HuH-7 (cell line): ENCODE measurements at regions not wholly inside any gene's neighbourhood (a gene's known extent, or its start where the extent isn't known, plus 50 kb on each side); places are given as distances from the start of the nearest gene placed in this dataset.

Source experiments
- DNase-seq: peaks from one replicate; pipeline ENCODE4 v3.0.0; 2011; ENCODE audit warnings: low spot score

GRCh38 chr2:109070290-109070689 is 58.7 kb upstream of the SH3RF3 start:
- DNase-seq, result no peak

- DNase-seq, result no peak
Observed at GRCh38 chr2:109069331-109070194, 59.4 kb upstream of the SH3RF3 start.

DNA sequence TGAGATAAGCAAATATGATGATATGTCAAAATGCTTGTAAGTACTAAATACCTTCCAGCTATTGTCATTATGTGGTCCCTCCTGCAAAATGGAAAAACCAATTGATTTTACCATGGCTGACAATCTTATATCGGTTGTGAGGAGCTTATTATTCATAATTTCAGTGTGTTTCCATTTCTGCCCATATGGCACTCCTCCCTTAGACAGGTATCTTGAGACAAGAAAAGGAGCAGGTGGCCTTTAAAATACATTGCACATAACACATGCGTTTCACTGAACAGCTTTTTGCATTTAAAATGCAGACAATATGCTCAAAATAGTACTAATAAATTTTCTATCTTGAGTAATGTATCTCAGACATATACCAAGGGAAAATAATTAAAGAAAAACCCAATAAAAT is 60.2 kb upstream of the SH3RF3 start:
- DNase-seq, result no peak

DNA sequence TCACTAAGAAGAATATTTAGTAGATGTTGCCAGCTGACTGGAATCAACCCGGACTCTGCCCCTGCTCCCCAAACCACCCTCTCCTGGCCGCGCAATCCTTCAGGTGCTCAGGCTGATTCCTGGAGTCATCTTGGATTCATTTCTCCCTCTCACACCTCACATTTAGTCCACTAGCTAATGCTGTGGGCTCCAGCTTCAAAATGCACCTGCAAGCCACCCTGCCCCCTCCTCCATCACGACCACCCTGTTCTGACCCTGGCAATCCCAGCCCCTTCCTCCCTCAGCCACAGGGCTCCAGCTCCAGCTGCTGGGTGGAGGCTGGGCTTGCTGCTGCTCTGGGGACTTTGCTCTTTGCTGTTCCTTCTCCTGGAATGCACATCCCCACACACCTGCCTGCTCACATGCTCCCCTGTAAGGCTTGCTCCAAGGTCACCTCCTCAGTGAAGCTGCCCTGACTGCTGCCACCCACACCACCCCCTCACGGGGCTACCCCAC is 61.3 kb upstream of the SH3RF3 start:
- no peak for DNase-seq

DNA sequence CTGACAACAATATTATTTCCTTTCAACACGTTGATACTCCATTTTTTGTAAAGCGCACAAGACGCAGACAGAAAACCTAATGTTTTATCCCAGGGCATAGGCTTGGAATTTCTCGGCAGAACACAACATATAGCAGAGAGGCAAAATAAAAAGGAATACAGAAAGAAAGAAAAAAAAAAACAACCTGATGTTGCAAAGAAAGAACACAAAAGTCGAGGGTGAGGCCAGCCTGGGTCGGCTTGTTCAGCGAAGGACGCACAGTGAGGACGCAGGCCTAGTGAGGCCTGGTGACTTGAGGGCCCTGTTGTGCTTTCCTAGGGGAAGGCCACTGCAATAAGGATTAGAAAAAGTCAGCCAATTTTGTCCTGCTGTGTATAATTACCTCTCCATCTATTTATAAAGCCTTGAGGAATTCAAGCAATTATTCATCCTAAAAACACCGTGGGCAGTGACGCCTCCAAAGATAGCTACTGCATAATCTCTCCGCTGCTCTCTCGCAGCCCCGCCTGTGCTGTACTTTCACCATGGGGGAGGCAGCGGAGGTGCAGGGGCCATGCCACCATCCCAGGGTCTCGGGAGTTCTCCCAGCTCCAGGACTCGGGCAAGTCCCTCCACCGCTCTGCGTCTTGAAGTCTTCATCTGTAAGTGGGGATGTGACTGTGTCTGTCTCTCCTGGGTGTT is 61.9 kb upstream of the SH3RF3 start:
- DNase-seq, result no peak

DNA sequence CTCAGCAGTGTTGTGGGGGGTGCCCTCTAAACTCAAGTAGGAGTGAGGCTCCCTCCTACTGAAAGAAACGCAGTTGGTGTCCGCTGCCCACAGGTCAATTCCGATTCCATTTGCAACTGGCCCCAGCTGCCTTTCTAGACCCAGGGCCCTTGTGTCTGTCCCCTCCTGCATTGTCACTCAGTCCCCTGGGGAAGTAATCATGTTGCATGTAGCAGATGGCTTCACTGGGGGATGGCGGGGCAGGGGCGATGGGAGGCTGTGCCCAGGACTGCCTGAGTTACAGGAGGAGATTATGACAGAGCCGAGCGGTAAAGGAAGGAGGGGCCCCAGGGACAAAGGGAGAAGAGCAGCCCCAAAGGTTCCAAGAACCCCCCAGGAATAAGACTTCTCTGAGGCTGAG is 62.5 kb upstream of the SH3RF3 start:
- no peak for DNase-seq

GRCh38 chr2:109065391-109065734 is 63.6 kb upstream of the SH3RF3 start:
- DNase-seq, result no peak

DNA sequence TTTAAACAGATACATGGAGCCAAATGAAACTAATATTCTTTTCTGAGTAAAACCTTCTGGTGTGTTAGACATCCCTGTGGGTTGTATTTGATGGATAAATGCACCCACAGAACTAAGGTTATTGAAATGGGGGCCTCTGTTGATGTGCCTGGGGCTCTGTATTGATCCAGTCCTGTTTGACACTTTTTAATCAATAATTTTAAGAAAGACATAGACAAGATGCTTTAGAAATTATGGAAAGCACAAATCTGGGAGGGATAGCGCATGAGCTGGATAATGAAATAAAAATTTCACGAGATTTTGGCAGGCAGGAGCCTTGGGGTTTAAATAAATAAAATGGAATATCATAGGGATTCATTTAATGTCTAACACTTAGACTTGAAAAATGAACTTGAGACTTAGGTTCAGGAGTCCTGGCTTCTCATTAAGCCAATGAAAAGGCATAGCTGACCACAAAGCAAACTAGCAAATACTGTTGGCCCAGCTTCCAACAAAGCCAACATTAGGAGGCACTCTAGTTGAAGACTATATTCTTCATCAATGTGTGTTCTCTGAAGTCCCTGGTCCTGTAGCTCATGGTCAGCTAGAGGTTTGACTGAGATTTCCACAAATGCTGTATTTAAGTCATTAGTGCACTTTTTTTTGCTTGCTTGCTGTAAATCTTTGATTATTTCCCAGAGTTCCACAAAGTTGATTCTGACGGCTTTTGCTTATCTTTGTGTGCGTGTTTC is 64.2 kb upstream of the SH3RF3 start:
- DNase-seq, result no peak

GRCh38 chr2:109062859-109063700 is 65.9 kb upstream of the SH3RF3 start:
- DNase-seq, result no peak

DNA sequence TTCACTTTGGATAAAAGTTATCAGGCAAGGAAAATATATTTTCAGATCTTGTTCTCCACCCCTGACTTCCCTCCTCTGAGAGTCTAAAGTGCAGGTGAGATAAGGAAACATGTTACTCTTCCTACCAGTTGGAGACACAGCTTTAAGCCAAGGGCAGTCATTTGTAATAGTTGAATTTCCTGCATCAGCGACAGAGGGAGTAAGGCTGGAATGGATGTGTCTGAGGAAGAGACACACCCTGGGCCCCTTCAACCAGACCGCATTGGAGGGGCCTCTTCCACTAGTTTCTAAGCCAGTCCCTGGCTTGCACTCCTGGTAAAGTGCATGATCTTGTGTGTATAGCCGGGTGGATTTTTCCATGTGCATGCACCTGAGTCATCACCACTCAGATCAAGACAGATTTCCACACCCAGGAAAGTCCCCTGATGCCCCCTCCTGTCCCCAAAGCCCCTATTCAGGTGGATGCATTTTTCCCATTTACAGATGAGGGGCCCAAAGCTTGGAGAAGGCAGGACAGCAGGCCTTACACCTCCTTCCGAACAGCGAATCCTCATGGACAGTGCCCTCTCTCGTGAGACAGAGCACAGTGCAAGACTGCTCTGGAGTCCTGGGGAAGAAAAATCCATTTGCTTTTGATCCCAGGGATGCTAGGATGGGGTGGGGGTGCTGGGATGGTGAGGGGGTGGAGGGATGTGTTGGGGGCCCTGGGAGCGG is 66.7 kb upstream of the SH3RF3 start:
- peak; percentile 33 for DNase-seq

- no peak for DNase-seq
Observed at GRCh38 chr2:109061736-109062135, 67.3 kb upstream of the SH3RF3 start.

- no peak for DNase-seq
Observed at GRCh38 chr2:109060496-109060895, 68.5 kb upstream of the SH3RF3 start.

DNA sequence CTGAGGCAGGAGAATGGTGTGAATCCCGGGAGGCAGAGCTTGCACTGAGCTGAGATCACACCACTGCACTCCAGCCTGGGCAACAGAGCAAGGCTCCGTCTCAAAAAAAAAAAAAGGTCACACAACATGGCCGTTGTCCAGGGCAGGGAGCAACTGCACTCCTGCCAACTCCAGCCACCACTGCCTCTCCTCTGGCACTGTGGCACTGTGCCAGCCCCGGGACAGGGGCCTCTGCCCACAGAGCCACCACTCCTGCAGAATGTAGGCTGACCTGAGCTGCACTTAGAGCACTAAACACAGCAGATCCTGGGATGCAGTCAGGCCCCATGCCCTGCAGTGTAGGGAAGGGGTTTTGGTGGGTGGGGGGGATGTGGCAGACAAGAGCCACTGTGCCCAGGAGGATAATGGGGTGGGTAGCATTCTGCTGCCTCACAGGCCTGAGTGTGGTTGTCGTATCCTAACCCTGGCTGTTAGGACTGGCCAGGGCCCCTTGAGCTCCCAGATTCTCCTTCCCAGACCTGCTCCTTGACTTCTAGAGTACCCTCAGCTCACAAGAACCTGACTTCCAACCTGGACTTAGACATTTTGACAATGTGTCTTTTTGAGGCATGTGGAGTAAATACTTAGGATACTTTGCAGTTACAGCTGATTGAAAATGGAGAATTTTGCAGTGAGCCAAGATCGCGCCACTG is 69.4 kb upstream of the SH3RF3 start:
- DNase-seq, result no peak

DNA sequence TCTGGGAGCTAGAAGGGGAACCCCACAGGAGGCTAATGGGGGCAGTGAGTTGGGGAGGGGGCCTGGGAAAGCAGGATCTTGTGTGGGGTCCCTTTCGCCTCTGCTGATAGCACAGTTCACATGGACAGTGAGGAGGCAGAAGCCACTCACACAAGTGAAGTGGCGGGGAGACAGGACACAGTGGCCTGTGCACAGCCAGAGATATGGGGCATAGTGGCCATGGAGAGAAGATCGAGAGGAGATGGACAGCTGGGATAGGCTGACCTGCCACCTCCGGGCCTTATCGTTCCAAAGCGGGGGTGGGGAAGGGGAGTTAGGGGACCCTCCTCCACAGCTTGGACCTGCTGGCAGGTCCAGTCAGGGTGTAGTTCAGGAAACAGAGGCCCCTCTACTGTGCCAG is 69.8 kb upstream of the EDAR start:
- no peak for DNase-seq

DNA sequence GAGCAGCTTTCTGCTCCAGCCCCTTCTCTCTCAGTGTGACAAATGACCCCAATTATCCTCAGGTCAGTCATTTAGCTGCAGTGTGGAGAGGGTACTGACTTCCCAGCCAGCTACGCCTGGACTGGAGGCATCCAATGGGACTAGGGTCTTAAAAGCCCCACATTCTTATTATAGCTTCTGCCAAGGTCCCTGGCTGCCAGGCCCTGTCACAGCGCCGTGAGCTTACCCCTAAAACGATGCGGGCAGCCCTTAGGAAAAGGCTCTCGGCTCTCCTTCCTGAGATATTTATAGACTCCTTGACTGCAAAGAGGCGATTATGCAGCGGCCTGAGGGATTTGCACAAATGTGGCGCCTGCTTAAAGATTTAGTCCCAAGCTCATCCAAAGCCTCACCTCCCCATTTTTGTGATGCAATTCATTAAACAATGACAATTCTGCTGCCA is 69.2 kb upstream of the EDAR start:
- no peak for DNase-seq

DNA sequence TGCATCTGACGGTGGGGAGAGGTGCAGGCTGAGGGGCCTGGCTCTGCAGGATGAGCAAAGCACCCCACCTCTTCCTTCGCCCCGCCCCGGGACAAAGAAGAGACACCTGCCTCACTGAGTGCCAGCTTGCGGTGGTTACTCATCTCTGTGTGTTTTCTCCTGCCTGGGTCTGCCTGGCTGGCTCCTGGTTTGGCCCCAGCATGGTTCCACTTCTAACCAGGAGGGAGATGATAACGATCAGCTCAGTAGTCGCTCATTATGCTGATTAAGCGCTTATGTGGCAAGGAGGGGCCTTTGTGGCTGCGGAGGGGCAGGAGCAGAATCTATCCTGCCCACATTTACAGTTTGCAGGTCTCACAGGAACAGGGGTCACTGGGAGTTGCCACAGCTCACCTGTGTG is 68.7 kb upstream of the EDAR start:
- no peak for DNase-seq

GRCh38 chr2:109055435-109055834 is 66.4 kb upstream of the EDAR start:
- no peak for DNase-seq

- DNase-seq, result no peak
Observed at GRCh38 chr2:109054865-109055264, 65.8 kb upstream of the EDAR start.

GRCh38 chr2:109053716-109054115 is 64.7 kb upstream of the EDAR start:
- DNase-seq, result no peak

DNA sequence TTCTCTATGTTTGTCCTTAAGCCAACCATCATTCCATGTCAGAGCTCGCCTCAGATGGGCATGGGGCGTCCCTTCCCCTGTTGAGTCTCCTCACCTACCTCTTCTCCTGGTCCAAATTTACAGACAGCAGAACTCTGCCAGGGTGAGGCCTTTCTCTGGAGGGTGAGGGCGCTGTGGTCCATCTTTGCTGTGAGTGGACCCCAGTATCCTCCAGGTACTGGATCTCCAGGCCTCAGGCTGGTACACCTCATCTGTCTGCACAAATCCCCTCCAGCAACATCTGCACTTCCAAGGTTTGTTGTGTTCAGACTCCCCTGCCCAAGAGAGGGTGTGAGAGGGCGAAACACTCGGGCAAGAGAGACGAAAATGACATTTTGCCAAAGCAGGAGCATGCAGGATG is 63.9 kb upstream of the EDAR start:
- DNase-seq, result no peak

GRCh38 chr2:109049022-109049421 is 60.0 kb upstream of the EDAR start:
- DNase-seq, result no peak
